ENCODE measurements at regions not wholly inside any gene's neighbourhood (a gene's known extent, or its start where the extent isn't known, plus 50 kb on each side); places are given as distances from the start of the nearest gene placed in this dataset.

DNA sequence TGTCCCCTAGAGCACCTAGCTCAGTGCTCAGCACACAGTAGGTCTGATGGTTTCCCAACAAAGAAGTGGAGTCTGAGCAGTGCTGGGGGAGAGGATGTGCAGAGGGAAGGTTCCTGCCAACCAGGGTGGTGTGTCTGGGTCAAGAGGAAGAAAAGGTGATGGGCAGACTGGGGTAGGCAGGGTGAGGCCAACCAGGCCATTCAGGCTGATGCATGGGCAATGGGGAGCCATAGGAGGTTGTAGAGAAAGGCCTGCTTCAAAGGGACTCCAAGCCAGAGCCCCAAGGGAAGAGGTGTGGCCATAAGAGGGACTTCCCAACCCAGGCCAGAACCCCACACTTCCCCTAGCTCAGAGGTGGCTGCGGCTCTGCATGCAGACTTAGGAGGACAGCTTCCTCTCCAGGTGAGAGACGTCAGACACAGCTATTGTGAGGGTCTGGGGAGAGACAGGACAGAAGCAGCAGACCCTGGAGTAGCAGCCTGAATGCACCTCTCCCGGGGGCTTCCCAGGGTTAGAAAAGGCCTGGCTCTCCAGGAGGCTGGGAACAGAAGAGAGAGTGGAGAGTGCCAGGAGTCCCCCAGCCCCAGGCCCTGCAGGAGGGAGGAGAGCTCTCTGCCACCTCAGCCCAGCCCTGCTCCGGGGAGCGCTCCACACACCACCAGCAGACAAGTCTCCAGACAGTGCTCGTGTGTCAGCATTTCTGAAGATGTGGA is 87.4 kb upstream of the ZMIZ1 start:
- DNase-seq (ENCODE audit: low read depth): no peak

DNA sequence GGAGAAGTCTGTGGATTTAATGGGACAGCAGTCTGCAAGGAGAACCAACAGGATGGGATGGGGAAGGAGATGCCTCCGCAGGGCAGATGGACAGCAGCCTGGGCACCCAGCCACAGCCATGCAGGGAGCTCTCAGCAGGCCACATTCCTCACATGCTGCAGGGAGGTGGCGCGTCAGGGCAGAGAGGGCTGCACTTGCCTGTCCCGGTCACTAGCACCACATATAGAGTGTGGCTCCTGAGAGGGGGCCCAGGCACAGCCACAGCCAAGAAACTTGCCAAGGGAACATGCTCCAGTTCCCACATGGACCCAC is 86.8 kb upstream of the ZMIZ1 start:
- DNase-seq (ENCODE audit: low read depth): no peak

GRCh38 chr10:78982726-78983125 is 86.0 kb upstream of the ZMIZ1 start:
- no peak for DNase-seq (ENCODE audit: low read depth)

DNA sequence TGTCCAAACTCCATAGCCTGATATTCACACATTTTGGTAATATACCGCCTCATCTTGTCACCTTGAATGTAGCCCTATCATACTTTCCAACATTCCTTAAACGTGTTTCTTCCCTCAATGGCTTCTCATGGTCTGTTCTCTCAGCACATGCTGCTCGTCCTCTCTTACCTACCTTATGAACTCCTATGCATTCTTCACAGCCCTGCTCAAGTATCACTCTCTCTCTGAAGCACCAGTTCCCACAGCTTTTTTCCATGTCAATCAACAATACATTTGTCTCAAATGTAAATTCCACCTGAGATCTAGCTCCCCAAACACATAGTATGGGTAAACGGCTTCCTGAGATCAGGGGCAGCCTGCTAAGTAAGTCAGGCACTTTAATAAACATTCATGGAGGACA is 85.2 kb upstream of the ZMIZ1 start:
- DNase-seq (ENCODE audit: low read depth): no peak

DNA sequence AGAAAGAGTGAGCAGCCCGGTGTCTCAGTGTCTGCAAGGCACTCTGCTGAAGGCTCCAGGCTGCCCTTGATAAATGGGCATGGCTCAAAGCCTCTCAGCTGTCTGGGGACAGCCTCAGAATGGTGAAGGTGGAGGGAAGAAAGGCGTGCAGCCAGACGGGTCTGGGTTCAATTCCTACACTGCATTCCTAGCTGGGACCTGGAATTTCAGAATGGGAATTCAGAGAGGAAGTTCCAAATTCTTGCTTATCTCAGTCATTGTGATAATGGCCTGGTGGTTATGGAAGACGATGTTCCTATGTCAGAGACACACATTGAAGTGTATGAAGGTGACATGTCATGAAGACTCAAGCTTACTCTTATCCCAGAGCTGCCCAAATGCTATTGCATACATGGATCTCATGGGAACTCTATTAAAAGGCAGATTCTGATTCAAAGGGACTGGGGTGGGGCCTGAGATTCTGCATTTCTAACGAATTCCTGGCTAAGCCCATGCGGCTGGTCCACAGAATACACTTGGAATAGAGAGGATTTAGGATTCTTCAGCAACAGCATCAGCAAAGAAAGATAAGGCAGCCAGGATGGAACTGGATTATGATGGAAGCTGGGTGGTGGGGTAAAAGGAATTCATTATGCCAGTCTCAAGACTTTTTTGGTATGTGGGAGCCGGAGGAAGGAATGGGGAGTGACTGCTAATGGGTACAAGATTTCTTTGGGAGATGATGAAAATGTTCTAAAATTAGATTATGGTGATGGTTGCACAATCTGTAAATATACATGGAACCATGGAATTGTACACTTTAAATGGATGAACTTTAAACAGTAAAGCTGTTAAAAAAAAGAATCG is 82.6 kb upstream of the ZMIZ1 start:
- no peak for DNase-seq (ENCODE audit: low read depth)

- DNase-seq (ENCODE audit: low read depth): no peak
These were observed 77.6 kb upstream of the ZMIZ1 start for GRCh38 chr10:78991187-78991586.

DNA sequence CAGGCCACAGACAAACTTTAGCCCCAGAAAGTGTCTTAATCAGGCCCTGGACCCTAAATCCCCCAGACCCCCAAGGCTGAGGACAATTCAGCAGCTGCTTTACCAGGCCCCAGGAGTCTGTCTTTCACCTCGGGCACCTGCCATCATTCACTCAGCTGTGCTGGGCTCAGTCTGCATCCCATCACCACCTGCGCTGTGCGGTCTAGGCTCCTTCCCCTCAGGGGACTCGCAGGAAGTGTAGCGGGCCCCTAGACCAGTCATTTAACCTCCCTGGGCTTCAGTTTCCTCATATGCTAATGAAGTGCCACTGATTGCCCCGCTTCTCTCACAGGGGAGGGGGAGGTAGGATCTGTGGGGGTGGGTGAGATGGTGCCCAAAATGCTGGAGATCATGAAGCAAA is 76.4 kb upstream of the ZMIZ1 start:
- no peak for DNase-seq (ENCODE audit: low read depth)

DNA sequence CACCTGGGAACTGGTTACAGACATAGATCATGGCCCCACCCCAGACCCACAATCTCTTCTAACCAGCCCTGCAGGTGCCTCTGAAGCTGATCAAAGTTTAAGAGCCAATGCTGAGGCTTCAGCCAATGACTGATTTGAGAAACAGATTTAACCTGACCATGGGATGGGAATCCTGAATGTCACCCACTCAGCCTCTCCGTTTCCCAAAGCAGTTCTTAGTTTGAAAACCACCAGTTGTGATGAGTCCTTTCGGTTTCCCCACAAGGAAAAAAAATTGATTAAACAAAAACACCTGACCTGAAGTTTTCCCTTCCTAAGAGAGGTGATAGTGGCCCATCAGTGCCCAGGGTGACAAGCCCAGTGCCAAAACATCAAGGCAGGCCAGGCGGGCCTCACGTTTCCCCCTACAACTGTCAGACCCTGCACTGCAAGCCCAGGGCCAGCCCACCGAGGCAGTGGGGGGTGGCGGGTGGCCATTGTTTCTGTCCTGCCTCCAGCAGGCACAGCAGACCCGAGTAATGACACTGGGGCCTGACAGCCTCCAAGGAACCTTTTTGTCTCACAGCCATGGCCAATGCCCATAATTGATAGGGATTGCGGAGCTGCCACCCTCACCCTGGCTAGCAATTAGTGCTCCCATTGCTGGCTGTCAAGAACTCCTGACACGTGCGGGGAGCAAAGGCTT is 75.4 kb upstream of the ZMIZ1 start:
- no peak for DNase-seq (ENCODE audit: low read depth)

DNA sequence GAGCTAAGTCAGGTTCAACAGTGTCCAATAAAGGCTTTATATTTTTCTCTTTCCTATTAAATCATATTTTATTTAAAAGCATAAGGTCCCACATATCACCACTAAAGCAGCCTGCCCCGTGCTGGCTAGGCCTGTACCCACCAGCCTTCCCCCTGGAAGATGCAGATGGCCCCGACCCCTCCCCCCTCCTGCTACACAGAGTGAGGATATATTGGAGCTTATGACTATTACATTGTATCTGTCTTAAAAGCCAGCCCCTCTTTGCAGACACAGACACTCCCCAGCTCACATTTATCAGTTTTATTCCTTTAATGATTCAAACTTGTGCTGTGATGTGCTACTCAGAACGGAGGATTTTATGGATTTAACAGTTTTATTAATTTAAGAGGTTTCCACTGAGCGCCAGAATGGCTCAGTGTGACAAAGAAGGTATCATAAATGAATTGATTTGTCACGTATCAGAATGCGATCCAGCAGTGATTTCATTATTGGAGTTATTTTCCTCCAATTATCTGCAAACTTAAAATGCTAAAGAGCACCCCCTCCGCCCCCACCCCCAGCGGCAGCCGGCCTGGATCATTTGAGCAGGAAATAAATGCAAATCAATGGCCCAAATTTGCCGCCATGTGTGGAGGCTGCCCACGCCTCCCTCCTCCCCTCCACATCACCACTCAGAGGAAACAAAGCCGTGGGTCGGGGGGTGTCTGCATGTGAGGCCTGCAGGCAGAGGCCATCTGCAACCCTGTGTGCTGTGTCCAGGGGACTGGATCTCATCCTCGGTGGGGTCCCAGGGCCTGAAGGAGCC is 72.6 kb upstream of the ZMIZ1 start:
- no peak for DNase-seq (ENCODE audit: low read depth)

DNA sequence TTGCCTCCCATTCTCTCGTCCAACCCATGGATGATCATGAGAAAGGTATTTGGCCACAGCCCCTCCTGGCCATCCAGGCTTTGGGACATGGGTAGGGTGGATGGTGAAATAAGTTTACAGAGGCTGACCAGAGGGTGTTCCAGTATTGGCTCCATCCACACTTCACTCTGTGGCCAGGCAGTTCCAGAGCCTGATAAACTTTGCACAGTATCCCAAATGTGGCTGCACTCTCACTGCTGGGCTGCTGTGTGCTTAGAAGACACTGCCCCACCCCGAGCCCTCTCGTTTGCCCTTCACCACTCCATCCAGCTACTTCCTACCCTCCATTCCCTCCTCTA is 72.0 kb upstream of the ZMIZ1 start:
- DNase-seq (ENCODE audit: low read depth): no peak

- no peak for DNase-seq (ENCODE audit: low read depth)
These were observed 70.8 kb upstream of the ZMIZ1 start for GRCh38 chr10:78997635-78998618.

GRCh38 chr10:79001082-79001885 is 67.5 kb upstream of the ZMIZ1 start:
- no peak for DNase-seq (ENCODE audit: low read depth)

DNA sequence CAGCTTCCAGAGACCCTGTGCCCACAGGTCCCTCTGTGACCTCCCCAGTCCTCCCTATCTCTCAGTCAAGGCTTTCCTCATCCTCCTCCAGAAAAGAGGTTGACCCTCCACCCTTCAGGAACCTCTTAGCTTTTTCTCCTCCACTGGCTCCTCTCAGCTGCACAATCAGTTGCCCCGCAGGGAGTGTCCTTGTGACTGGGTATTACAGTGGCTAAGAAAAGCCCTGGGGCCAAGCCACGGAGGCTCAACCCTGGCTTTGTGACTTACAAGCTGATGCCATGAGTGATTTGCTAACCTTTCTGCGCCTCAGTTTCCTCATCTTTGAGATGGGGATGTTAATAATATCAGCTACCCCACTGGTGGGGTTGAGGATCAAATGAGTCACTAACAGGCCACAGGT is 66.4 kb upstream of the ZMIZ1 start:
- no peak for DNase-seq (ENCODE audit: low read depth)

- DNase-seq (ENCODE audit: low read depth): no peak
These were observed 65.3 kb upstream of the ZMIZ1 start for GRCh38 chr10:79003183-79004100.

- no peak for DNase-seq (ENCODE audit: low read depth)
These were observed 64.5 kb upstream of the ZMIZ1 start for GRCh38 chr10:79004311-79004710.

DNA sequence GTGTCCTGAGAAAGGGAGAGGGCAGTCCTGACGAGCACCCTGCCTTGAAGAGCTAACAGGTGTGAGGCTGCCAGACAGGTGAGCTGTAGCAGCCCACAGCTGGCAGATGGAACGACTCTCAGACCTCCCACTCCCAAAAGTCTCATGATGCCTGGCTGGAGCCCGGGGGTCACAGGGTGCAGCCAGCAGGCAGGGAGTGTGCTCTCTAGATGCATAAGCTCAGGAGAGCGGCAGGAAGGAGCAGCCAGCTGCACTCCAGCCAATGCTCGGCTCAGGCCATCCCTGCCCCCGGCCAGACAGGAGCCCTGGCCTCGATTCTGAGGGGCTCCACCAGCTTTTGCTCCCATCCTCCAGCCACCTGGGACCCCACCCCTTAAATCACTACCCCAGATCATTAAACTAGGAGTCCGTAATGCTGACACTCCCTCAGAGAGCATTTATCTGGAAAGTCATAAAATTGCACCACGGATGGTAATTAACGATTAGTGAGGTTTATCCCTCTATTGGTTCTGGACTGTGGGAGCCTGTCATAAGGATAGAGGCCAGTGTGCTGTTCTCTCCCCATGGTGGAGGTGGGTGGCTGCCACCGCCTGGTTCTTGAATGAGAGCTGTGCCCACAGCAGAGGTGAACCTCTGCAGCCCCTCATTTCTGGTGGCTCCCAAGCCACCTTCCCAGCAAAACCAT is 63.5 kb upstream of the ZMIZ1 start:
- no peak for DNase-seq (ENCODE audit: low read depth)

DNA sequence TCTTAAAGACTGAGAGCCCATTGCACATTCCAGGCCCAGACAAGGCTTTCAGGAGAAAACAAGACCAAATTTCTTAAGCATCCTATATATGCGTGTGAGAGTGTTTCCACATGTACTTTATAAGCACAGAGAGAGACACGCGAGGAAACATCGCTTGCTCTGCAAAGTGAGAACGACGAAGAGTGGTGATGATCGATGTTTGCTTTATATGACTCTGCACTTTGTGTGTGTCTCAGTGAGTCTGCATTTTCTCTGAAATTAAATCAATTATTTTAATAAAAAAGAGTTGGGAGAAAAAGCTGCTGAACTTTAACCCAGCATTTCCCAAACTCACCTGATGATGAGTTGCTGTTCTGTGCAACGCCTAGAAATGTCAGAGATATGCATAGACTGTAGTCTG is 61.7 kb upstream of the ZMIZ1 start:
- no peak for DNase-seq (ENCODE audit: low read depth)

DNA sequence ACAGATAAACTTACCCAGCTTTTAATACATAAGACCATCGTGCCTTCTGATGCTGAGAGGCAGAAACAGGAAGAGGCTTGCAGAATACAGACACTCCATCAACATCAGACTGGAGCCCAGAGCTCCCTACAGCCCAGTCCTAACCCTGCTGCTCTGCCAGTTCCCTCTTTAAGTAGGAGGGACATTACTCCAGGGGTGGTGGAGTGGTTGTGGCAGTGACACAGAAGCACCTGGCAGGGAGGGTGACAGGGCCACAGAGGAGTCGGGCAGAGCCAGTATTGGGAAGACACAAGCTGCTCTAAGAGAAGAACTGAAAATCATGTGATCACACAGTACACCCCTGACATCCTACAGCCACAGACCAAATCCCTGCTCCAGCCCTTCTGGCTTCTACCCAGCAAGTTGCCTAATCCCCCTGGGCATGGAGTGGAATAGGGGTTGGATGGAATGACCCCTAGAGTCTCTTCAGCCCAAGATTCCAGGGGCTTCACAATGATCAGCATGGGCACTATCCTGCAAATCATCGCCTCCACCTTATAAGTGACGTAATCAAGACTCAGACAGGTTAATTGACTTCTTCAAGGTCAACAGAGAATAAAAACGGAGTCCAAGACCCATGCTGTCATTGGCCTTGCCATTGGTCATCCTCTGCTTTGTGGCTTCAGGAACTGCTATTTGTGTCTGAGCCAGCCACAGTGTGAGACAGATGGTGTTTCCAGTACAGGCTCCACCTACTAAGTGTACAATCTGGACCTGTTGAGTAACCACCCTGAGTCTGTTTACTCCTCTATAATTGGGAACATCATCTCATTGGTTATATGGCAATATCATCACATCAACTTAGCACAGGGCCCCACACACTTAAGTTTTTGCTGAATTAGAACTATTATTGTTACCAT is 61.1 kb upstream of the ZMIZ1 start:
- no peak for DNase-seq (ENCODE audit: low read depth)

All from activated T-cell treated with anti-CD3 and anti-CD28 coated beads for 24 hours (primary cell).